ENCODE measurements at regions not wholly inside any gene's neighbourhood (a gene's known extent, or its start where the extent isn't known, plus 50 kb on each side); places are given as distances from the start of the nearest gene placed in this dataset.

DNA sequence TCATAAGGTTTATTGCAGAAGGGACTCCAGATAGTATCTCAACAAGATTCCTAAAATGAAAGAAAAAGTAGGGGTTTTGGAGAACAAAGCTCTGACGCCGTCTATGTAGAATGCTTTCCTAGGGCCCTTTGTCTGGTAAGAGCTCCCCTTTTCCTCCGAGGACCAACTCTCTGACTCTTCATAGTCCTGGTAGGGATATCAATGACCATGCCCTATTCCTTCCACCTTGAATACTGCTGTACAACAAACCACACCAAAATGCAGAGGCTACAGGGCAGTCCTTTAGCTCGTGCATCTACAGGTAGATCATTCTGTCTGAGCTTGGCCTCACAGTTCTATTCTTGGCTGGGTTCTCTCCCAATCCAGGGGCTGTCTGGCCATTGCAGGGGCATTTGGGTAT is 190.3 kb downstream of the WDR11 start:
- DNase-seq, result no peak

DNA sequence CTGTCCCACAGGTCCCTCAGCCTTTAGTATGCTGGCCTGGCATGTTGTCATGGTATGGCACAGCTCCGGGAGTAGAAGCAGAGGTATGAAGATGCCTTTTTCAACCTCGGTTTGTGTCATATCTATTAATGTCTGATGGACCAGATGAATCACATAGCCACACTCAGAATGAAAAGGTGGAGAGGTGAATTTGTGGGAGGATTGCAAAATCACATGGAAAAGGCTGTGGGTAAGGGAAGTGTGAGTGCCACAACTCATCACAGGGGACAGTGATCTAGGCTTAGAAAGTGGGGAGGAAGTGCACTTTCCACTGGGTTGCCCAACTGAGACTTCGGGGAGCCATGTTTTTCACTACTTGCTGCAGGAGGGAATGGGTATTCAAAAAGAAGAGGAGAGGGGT is 190.7 kb downstream of the WDR11 start:
- no peak for DNase-seq

GRCh38 chr10:121042342-121042741 is 191.2 kb downstream of the WDR11 start:
- DNase-seq, result no peak

DNA sequence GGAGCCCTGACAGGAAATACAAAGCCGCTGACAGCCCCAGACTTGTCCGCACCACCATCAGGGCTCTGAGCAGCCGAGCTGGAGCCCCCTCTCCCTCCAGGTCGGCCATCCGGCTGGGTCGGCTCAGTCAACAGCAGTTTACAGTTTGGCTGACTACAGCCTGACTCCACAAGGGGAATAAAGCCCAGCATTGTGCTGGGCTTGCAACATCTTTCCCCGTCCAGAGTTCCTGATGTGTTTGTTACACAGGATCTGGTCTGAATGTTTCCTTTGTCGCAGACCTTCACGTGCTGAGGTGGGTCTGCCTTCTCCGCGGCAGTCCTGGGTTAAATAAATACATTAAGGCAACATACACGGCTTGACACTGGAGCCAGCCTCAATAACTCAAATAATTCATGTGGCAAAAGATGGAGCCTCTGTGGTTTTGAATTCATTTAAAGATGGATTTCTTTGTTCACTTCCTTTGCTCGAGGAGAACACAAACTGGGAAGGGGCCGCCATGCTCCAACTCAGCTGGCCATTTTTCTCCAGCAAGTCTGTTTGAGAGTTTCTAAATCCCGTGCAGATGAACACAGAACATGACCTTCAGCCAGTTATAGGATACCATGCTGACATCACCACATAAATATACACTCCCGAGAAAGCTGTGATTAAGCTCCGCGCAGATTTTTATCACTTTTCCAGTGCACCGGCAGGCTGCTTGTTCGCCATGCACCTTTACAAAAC is 192.1 kb downstream of the WDR11 start:
- no peak for DNase-seq

DNA sequence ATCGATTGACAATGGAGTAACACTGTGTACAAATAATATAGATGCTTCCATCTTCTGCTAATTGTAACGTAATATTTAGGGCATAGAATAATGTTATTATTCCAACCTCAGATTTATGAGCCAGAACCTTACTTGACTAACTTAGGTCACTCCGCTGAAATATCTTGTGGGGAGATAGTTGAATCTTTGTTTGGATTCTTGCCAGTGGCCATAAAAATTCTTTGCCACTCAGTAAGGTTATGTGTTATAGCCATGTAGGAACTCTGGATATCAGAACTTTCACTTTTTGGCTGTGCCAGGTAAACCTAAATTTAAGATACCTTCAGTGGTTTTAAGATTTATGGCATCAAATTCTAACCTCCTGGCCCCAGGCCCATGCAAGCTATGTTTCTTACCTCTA is 197.6 kb downstream of the WDR11 start:
- no peak for DNase-seq

DNA sequence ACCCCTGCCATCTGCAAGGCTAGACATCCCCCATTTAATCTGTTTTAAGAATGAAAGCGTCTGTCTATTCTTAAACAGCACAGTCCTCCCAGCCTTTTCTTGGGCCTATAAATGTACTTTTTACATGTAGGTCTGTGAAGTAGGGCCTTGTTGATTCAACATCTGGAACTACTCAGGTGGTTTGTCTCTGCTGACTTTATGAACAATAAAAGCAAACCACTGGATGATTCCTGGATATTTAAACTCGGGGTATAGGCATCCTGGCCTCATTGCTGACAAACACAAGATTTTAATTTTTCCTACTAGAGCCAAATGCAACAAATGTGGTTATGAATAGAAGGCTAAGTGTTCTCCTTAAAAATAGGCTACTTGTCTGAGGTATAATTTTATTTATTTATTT is 198.3 kb downstream of the WDR11 start:
- no peak for DNase-seq

DNA sequence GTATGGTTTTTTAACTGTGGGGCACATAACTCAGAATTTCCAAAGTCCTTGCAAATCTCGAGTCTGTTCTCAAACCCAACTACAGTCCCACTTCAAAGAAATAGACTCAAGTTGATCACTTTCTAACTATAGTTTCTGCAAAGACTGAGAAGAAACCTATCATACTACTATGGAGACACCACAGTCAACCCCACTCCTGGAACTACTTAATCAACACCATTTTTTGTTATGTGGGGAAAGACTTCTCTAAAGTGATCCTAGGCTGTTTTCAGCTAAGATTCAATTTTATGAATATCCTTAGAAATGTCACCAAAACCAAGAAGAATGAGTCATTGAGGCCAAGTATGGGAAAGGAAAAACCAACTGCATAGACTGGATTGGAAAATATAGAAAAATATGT is 198.8 kb downstream of the WDR11 start:
- no peak for DNase-seq

- no peak for DNase-seq
These were observed 200.0 kb downstream of the WDR11 start for GRCh38 chr10:121051171-121051570.

GRCh38 chr10:121051696-121052279 is 200.6 kb downstream of the WDR11 start:
- DNase-seq, result no peak

- DNase-seq, result no peak
These were observed 202.0 kb downstream of the WDR11 start for GRCh38 chr10:121053151-121053550.

DNA sequence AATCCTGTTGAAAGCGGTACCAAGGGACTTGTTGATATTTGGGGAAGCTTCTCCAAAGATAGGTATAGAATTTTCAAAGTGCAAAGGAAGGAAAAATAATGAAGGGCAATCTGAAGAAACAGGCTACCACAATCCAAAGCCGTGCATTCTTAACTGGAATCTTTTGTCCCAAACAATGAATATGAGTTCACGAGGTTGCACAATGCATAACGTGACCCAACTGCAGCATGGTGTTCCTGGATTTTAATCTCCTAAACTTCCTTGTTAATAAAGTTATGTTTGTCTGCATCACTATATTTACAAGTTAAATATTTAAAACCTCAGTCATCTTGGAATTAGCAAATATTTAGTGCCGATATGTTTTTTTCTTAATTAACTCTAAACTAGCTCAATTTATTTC is 203.7 kb downstream of the WDR11 start:
- DNase-seq, result no peak

DNA sequence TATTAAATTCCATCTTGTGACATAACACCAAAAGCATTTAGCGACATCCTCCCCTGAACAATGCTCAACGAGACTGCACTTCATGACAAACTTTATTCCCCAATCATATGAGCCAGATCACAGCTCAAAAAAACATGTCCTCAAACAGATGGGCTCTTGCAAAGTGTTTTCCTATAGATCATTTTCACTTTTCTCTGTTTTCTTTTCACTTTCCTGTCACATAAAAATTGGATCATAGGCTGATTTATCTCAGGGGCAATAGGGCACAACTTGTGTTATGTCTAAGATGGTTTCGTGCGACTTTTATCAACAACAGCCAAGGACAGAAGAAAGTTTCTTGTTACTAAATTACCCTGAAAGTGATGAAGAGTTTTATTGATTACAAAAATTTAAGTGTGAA is 206.1 kb downstream of the WDR11 start:
- no peak for DNase-seq

DNA sequence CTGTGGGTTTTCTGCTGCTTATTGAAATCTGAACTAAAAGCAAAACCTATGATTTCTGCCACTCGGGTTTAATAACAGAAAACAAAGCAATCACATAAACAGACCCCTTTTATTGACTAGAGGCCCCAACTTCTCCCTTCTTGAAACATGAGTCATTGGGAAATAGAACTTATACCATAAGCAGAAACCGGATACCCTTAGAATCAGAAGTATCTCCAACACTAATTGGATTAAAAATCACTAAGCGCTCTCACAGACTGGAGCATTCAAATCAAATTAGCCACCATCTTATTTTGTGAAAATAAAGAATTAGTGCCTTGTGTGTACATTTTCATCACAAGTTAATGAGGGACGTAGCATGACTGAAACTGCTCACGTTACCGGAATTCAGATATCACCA is 206.9 kb downstream of the WDR11 start:
- DNase-seq, result no peak

- DNase-seq, result no peak
These were observed 208.2 kb downstream of the WDR11 start for GRCh38 chr10:121059351-121059750.

- DNase-seq, result no peak
These were observed 211.0 kb downstream of the WDR11 start for GRCh38 chr10:121062115-121062514.

- no peak for DNase-seq
These were observed 212.6 kb downstream of the WDR11 start for GRCh38 chr10:121063744-121064143.

GRCh38 chr10:121064491-121064890 is 213.3 kb downstream of the WDR11 start:
- no peak for DNase-seq

DNA sequence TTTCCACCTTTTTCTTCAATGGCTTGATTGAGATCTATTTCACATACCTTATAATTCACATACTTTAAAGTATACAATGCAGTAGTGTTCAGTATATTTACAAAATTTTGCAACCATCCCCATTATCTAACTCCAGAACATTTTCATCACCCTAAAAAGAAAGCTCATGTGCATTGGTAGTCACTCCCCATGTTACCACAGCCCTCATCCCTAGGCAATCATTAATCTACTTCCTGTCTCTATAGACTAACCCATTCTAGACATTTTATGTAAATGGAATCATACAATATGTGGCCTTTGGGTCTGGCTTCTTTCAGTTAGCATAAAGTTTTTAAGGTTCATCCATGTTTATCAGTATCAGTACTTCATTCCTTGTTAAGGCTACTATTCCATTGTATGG is 214.2 kb downstream of the WDR11 start:
- DNase-seq, result no peak

GRCh38 chr10:121069061-121069850 is 218.1 kb downstream of the WDR11 start:
- peak; percentile 42 for DNase-seq

GRCh38 chr10:121070275-121071070 is 219.3 kb downstream of the WDR11 start:
- DNase-seq, result peak; percentile 23

DNA sequence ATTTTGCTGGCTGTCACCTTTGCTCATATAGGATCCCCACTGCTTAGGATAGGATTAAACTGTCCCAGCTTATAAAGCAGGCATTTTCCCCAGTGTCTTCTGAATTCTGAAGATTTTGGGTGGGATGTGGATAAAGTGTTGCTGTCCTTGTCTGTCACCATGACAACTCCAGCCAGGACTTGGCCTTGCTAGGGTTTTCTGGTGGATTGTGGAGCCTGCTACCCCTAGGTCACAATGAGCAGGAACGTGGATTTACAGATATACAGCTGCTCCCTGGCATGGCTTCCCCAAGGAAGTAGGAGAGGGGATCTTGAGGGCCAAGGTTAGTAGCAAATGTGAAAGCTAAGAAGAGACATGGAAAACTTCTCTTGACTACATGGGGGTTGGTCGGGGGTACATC is 220.7 kb downstream of the WDR11 start:
- no peak for DNase-seq

DNA sequence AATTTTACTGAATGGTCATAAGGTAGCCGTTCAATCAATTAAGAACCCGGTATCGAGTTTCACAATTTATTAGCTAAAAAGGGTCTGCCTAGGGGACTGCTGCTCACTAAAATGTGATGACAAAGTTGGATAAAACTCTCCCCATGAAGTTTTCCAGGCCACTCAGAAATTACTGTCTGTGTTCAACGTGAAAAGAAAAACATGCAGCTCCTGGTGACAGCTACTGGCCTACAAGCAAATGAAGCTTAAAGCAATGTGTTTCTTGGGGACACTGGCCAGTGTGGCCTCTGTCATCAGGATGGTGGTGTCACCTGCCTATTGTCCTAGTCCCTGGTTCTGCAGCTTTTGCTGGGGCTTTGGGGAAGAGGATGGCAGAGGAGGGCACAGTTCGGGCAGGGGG is 222.6 kb downstream of the WDR11 start:
- no peak for DNase-seq

Measured in activated CD4-positive, alpha-beta T cell treated with anti-CD3 and anti-CD28 coated beads, Interleukin-2, amount 50 U/mL, for 16 hours (primary cell).